ENCODE measurements at regions not wholly inside any gene's neighbourhood (a gene's known extent, or its start where the extent isn't known, plus 50 kb on each side); places are given as distances from the start of the nearest gene placed in this dataset.

DNA sequence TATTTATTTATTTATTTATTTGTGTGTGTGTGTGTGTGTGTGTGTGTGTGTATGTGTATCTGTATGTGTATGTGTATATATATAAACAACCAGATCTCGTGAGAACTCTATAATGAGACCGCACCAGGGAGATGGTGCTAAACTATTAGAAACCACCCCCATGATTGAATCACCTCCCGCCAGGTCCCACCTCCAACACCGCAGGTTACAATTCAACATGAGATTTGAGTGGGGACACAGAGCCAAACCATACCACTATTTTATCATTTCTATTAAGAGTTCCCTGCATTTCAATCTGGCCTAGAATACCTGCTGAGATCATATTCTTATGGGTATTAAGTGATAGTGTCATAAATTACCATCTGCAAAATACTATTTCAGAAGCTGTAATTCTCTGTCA, 243.8 kb upstream of the PLEKHG7 start:
- Histone ChIP-seq H3K4me1 (ENCODE audit: low read length) (peaks cover 39% of the 10 kb centered on the region), H2AFZ (ENCODE audit: low read length) (no peak overlapping the region), H4K20me1 (ENCODE audit: insufficient read depth, low read length) (no peaks in the 10 kb centered on the region), H3K9me3 (replicated peaks; ENCODE audit: insufficient read depth, low read length) (no peaks in the 10 kb centered on the region), H3K4me2 (ENCODE audit: low read depth, low read length) (no peak overlapping the region), H3F3A (ENCODE audit: insufficient read depth, low read length) (peaks cover 38% of the 10 kb centered on the region), H3K36me3 (replicated peaks; ENCODE audit: insufficient read depth, low read length) (no peaks in the 10 kb centered on the region), H3K9ac (ENCODE audit: low read length) (no peak overlapping the region), H3K9me2 (replicated peaks; ENCODE audit: insufficient read depth, low read length) (no peaks in the 10 kb centered on the region), H3K27me3 (replicated peaks; ENCODE audit: insufficient read depth, low read length) (no peaks in the 10 kb centered on the region), H3K27ac (ENCODE audit: low read length) (no peak overlapping the region), H3K4me3 (ENCODE audit: low read length) (no peak overlapping the region), H3K79me2 (ENCODE audit: low read length) (no peaks in the 10 kb centered on the region)
- TF ChIP-seq CTCF (IDR thresholded peaks at IDR 0.05; ENCODE audit: low read length) (no peak), EZH2phosphoT487 (IDR thresholded peaks at IDR 0.05; ENCODE audit: low read length) (no peak), EZH2 (optimal IDR thresholded peaks at IDR 0.05; ENCODE audit: low read depth, low read length) (no peak)
- no peak for DNase-seq

GRCh38 chr12:92457458-92458180, 245.2 kb upstream of the PLEKHG7 start:
- Histone ChIP-seq H3K4me2 (ENCODE audit: low read depth, low read length) (no peak overlapping the region), H3K9me3 (replicated peaks; ENCODE audit: insufficient read depth, low read length) (no peaks in the 10 kb centered on the region), H3F3A (ENCODE audit: insufficient read depth, low read length) (peaks cover 27% of the 10 kb centered on the region), H3K27me3 (replicated peaks; ENCODE audit: insufficient read depth, low read length) (no peaks in the 10 kb centered on the region), H3K9me2 (replicated peaks; ENCODE audit: insufficient read depth, low read length) (no peaks in the 10 kb centered on the region), H3K36me3 (replicated peaks; ENCODE audit: insufficient read depth, low read length) (no peaks in the 10 kb centered on the region), H3K4me1 (ENCODE audit: low read length) (peaks cover 25% of the 10 kb centered on the region), H3K4me3 (ENCODE audit: low read length) (no peak overlapping the region), H4K20me1 (ENCODE audit: insufficient read depth, low read length) (no peaks in the 10 kb centered on the region), H3K27ac (ENCODE audit: low read length) (no peak overlapping the region), H2AFZ (ENCODE audit: low read length) (no peak overlapping the region), H3K79me2 (ENCODE audit: low read length) (no peaks in the 10 kb centered on the region), H3K9ac (ENCODE audit: low read length) (no peak overlapping the region)
- no peak for DNase-seq
- TF ChIP-seq EZH2 (optimal IDR thresholded peaks at IDR 0.05; ENCODE audit: low read depth, low read length) (no peak), CTCF (IDR thresholded peaks at IDR 0.05; ENCODE audit: low read length) (no peak), EZH2phosphoT487 (IDR thresholded peaks at IDR 0.05; ENCODE audit: low read length) (no peak)

GRCh38 chr12:92452763-92453162, 250.0 kb upstream of the PLEKHG7 start:
- no peaks in the 10 kb centered on the region for H3K9me2 ChIP-seq (replicated peaks; ENCODE audit: insufficient read depth, low read length)
- H3K4me3 ChIP-seq (ENCODE audit: low read length) = no peak overlapping the region
- no peaks in the 10 kb centered on the region for H3F3A ChIP-seq (ENCODE audit: insufficient read depth, low read length)
- no peak for TF ChIP-seq CTCF (IDR thresholded peaks at IDR 0.05; ENCODE audit: low read length)
- no peak for TF ChIP-seq EZH2phosphoT487 (IDR thresholded peaks at IDR 0.05; ENCODE audit: low read length)
- no peak for TF ChIP-seq EZH2 (optimal IDR thresholded peaks at IDR 0.05; ENCODE audit: low read depth, low read length)
- no peak overlapping the region for H2AFZ ChIP-seq (ENCODE audit: low read length)
- no peaks in the 10 kb centered on the region for H3K4me1 ChIP-seq (ENCODE audit: low read length)
- H3K79me2 ChIP-seq (ENCODE audit: low read length) = no peaks in the 10 kb centered on the region
- H4K20me1 ChIP-seq (ENCODE audit: insufficient read depth, low read length) = no peaks in the 10 kb centered on the region
- H3K4me2 ChIP-seq (ENCODE audit: low read depth, low read length) = no peak overlapping the region
- H3K27me3 ChIP-seq (replicated peaks; ENCODE audit: insufficient read depth, low read length) = no peaks in the 10 kb centered on the region
- H3K27ac ChIP-seq (ENCODE audit: low read length) = no peak overlapping the region
- H3K9me3 ChIP-seq (replicated peaks; ENCODE audit: insufficient read depth, low read length) = no peaks in the 10 kb centered on the region
- H3K36me3 ChIP-seq (replicated peaks; ENCODE audit: insufficient read depth, low read length) = no peaks in the 10 kb centered on the region
- no peak overlapping the region for H3K9ac ChIP-seq (ENCODE audit: low read length)
- DNase-seq = no peak
